Natural killer cell treated with Interleukin-12 subunit alpha and Interleukin-12 subunit beta and Interleukin-15 and Interleukin-18, amount 100 ng/mL, for 72 hours (primary cell): ENCODE measurements at regions not wholly inside any gene's neighbourhood (a gene's known extent, or its start where the extent isn't known, plus 50 kb on each side); places are given as distances from the start of the nearest gene placed in this dataset.

Experiments used
- ATAC-seq, 2 donors: fragments of 150-1000 bp; cut with Tn5 transposase in 1 of 2; sonication (Bioruptor Pico), chemical (Tn5 transposase) in 1 of 2; 2 replicates each; pipeline ENCODE4 v1.10.0; 2021
- DNase-seq: peaks from one replicate; pipeline ENCODE4 v3.0.0; 2022; ENCODE audit warnings: low spot score
- H3K27ac Mint-ChIP-seq, 2 donors: 1 replicate in 1 of 2; 2 replicates in 1 of 2; pipeline ENCODE4 v1.8.0; 2022; ENCODE audit warnings: mixed read lengths in 2 of 2, mild to moderate bottlenecking in 1 of 2, moderate library complexity in 1 of 2
- H3K27me3 Mint-ChIP-seq, 2 donors: 1 replicate in 1 of 2; 2 replicates in 1 of 2; pipeline ENCODE4 v1.8.0; 2022; ENCODE audit warnings: mixed read lengths in 2 of 2
- H3K36me3 Mint-ChIP-seq: one replicate; pipeline ENCODE4 v1.8.0; 2022; ENCODE audit warnings: mixed read lengths
- H3K4me1 Mint-ChIP-seq, 2 donors: 1 replicate in 1 of 2; 2 replicates in 1 of 2; pipeline ENCODE4 v1.8.0; 2022; ENCODE audit warnings: low read depth in 2 of 2, mixed read lengths in 2 of 2, mild to moderate bottlenecking in 1 of 2
- H3K4me3 Mint-ChIP-seq: one replicate; pipeline ENCODE4 v1.8.0; 2022; ENCODE audit warnings: mixed read lengths
- H3K9me3 Mint-ChIP-seq: 2 replicates; pipeline ENCODE4 v1.8.0; 2022; ENCODE audit warnings: mixed read lengths

DNA sequence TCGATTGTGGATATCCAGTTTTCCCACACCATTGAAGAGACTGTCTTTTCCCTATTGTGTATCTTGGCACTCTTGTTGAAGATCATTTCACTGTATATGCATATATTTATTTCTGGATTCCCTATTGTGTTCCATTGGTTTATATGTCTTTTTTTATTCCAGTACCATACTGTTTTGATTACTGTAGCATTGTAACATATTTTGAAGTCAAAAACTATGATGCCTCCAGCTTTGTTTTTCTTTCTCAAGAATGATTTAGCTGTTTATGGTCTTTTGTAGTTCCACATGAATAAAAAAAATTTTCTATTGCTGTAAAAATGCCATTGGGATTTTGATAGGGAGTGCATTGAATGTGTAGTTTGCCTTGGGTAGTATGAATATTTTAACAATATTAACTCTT lies 128.1 kb upstream of the SLC38A2 start:
- Mint-ChIP-seq H3K27me3 (no peaks in the 10 kb centered on the region), H3K4me3 (no peak overlapping the region), H3K4me1 (peaks cover 3 to 9% of the 10 kb centered on the region in 2 donors), H3K27ac (no peak overlapping the region), H3K36me3 (peaks cover 23% of the 10 kb centered on the region), H3K9me3 (peaks cover 3% of the 10 kb centered on the region)
- no peak for ATAC-seq
- no peak for DNase-seq

- Mint-ChIP-seq H3K36me3 (peaks cover 17% of the 10 kb centered on the region), H3K27me3 (no peaks in the 10 kb centered on the region), H3K9me3 (peaks cover 3% of the 10 kb centered on the region), H3K4me1 (peaks cover 3 to 9% of the 10 kb centered on the region in 2 donors), H3K27ac (no peak overlapping the region), H3K4me3 (no peak overlapping the region)
- DNase-seq: no peak
- ATAC-seq: no peak
These were observed 127.3 kb upstream of the SLC38A2 start for GRCh38 chr12:46499901-46500300.

DNA sequence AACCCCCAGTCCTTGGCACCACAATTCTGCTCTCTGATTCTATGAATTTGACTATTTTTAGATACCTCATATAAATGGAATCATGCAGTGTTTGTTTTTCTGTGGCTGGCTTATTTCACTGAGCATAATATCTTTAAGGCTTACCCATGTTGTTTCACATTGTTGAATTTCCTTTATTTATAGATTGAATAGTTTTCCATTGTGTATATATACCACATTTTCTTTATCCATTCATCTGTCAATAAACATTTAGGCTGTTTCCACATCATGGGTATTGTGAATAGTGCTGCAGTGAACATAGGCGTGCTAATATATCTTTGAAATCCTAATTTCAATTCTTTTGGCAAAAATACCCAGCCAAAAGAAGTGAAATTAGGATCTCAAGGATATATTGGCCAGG lies 126.7 kb upstream of the SLC38A2 start:
- no peak for ATAC-seq
- H3K4me1 Mint-ChIP-seq: peaks cover 0 to 9% of the 10 kb centered on the region in 2 donors
- H3K36me3 Mint-ChIP-seq: peaks cover 16% of the 10 kb centered on the region
- H3K9me3 Mint-ChIP-seq: peaks cover 3% of the 10 kb centered on the region
- DNase-seq: no peak
- no peak overlapping the region for H3K27ac Mint-ChIP-seq
- no peak overlapping the region for H3K4me3 Mint-ChIP-seq
- no peaks in the 10 kb centered on the region for H3K27me3 Mint-ChIP-seq

GRCh38 chr12:46497739-46498138 lies 125.2 kb upstream of the SLC38A2 start:
- Mint-ChIP-seq H3K4me1 (peaks cover 0 to 7% of the 10 kb centered on the region in 2 donors), H3K27me3 (no peaks in the 10 kb centered on the region), H3K27ac (no peak overlapping the region), H3K9me3 (no peaks in the 10 kb centered on the region), H3K4me3 (no peak overlapping the region), H3K36me3 (peaks cover 9% of the 10 kb centered on the region)
- ATAC-seq (no peak), DNase-seq (no peak)

- Mint-ChIP-seq H3K4me1 (peaks cover 0 to 4% of the 10 kb centered on the region in 2 donors), H3K4me3 (no peak overlapping the region), H3K27ac (no peak overlapping the region), H3K9me3 (no peaks in the 10 kb centered on the region), H3K27me3 (no peaks in the 10 kb centered on the region), H3K36me3 (no peaks in the 10 kb centered on the region)
- ATAC-seq (no peak), DNase-seq (no peak)
These were observed 121.9 kb upstream of the SLC38A2 start for GRCh38 chr12:46494424-46494823.

DNA sequence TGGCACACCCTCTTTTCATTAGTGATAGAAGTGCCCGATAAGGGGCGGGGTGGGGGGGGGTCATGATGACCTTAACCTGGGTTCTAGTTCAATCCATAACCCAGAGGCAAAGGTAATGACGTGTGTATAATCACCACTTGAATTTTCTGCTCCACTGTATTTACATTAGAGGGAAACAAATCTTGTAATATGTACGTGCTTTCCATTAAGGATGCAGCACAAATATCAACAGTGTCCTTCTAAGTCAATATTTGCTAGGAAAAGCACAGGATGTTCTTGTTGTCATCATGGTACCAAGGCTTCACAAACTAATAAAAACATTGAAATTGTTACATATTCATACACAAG lies 121.2 kb upstream of the SLC38A2 start:
- no peak for ATAC-seq
- no peak overlapping the region for H3K27ac Mint-ChIP-seq
- no peaks in the 10 kb centered on the region for H3K36me3 Mint-ChIP-seq
- no peak for DNase-seq
- H3K4me3 Mint-ChIP-seq: no peak overlapping the region
- H3K4me1 Mint-ChIP-seq: peaks cover 0 to under 1% of the 10 kb centered on the region in 2 donors
- no peaks in the 10 kb centered on the region for H3K9me3 Mint-ChIP-seq
- H3K27me3 Mint-ChIP-seq: no peaks in the 10 kb centered on the region

- no peak for DNase-seq
- no peak overlapping the region for H3K4me3 Mint-ChIP-seq
- no peak for ATAC-seq
- no peaks in the 10 kb centered on the region for H3K4me1 Mint-ChIP-seq
- H3K36me3 Mint-ChIP-seq: no peaks in the 10 kb centered on the region
- no peak overlapping the region for H3K27ac Mint-ChIP-seq
- no peaks in the 10 kb centered on the region for H3K27me3 Mint-ChIP-seq
- no peaks in the 10 kb centered on the region for H3K9me3 Mint-ChIP-seq
These were observed 120.7 kb upstream of the SLC38A2 start for GRCh38 chr12:46493150-46493833.

DNA sequence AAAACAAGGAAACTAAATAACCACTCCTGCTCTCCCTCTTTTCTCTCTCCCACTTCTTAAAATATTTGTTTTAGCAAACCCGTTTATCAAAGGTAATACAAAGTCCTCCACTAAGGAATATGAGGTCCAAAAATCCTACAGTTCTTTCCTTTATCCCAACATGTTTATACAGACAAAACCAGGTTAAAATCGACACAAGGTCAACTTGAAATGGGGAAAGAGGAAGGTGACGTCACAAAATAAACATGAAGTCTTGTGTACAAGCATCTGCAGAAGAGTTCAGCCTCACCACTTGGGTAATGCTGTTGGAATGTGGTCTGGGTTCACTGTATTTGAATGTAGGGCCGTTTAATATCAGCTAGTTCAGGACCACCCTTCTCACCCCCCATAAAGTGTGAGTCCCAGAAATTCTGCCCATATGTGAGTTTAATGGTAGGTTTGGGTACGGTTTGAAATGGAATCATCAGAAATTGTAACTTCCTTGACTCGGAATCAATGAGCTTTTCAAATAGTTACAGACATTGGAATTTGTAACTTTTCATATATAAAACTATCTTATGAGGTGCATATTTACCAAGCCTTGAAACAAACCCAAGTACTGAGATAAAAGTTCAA lies 120.0 kb upstream of the SLC38A2 start:
- Mint-ChIP-seq H3K4me3 (no peak overlapping the region), H3K9me3 (no peaks in the 10 kb centered on the region), H3K36me3 (no peaks in the 10 kb centered on the region), H3K27me3 (no peaks in the 10 kb centered on the region), H3K4me1 (no peaks in the 10 kb centered on the region), H3K27ac (no peak overlapping the region)
- no peak for ATAC-seq
- no peak for DNase-seq

GRCh38 chr12:46491548-46491947 lies 119.0 kb upstream of the SLC38A2 start:
- no peaks in the 10 kb centered on the region for H3K9me3 Mint-ChIP-seq
- no peaks in the 10 kb centered on the region for H3K4me1 Mint-ChIP-seq
- no peaks in the 10 kb centered on the region for H3K36me3 Mint-ChIP-seq
- H3K27me3 Mint-ChIP-seq: no peaks in the 10 kb centered on the region
- H3K27ac Mint-ChIP-seq: no peak overlapping the region
- H3K4me3 Mint-ChIP-seq: no peak overlapping the region
- no peak for ATAC-seq
- no peak for DNase-seq

DNA sequence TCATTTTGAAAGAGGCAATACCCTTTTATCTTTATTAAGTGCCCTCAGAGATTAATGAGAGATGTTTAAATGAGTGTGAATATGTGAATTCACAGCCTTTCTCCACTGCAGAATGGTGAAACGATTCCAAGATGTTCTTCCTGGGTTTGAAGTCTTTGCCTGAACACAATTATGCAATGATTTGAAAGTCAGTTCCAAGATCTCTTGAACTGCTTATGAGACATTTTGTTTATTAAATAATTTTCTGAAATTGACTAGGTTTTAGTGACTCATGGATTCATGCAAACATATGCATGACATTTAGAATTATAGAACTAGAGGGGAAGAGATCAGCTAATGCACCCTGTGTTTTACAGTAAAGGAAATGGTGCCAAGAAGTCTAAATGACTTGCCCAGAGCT lies 118.1 kb upstream of the SLC38A2 start:
- H3K36me3 Mint-ChIP-seq: no peaks in the 10 kb centered on the region
- no peaks in the 10 kb centered on the region for H3K9me3 Mint-ChIP-seq
- DNase-seq (no peak), ATAC-seq (no peak)
- no peak overlapping the region for H3K4me3 Mint-ChIP-seq
- no peaks in the 10 kb centered on the region for H3K27me3 Mint-ChIP-seq
- no peak overlapping the region for H3K27ac Mint-ChIP-seq
- no peaks in the 10 kb centered on the region for H3K4me1 Mint-ChIP-seq

- ATAC-seq (no peak), DNase-seq (no peak)
- no peaks in the 10 kb centered on the region for H3K36me3 Mint-ChIP-seq
- no peaks in the 10 kb centered on the region for H3K4me1 Mint-ChIP-seq
- no peak overlapping the region for H3K4me3 Mint-ChIP-seq
- no peak overlapping the region for H3K27ac Mint-ChIP-seq
- no peaks in the 10 kb centered on the region for H3K27me3 Mint-ChIP-seq
- no peaks in the 10 kb centered on the region for H3K9me3 Mint-ChIP-seq
These were observed 117.4 kb upstream of the SLC38A2 start for GRCh38 chr12:46489951-46490388.

- no peaks in the 10 kb centered on the region for H3K4me1 Mint-ChIP-seq
- no peaks in the 10 kb centered on the region for H3K9me3 Mint-ChIP-seq
- H3K27ac Mint-ChIP-seq: no peak overlapping the region
- no peaks in the 10 kb centered on the region for H3K36me3 Mint-ChIP-seq
- H3K4me3 Mint-ChIP-seq: no peak overlapping the region
- no peak for DNase-seq
- no peak for ATAC-seq
- H3K27me3 Mint-ChIP-seq: no peaks in the 10 kb centered on the region
These were observed 115.1 kb upstream of the SLC38A2 start for GRCh38 chr12:46487567-46488131.

DNA sequence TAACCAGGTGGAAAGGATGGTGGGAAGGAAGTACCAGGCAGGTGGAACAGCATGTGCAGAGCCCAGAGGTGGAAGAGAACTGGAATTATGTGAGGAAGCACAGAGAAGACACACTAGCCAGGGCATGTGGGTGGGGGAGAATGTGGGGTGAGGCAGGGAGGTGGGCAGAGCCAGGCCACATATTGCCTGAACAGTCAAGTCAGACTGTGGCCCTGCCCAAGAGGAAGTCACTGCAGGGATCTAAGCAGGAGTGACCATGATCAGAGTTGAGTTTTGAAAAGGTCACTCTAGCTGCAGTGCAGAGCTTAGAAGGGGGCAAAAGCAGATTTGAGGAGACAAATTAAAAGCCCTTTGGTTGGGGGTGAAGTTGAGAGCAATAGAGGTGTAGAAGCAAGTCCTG lies 114.0 kb upstream of the SLC38A2 start:
- H3K27ac Mint-ChIP-seq: no peak overlapping the region
- ATAC-seq (no peak), DNase-seq (no peak)
- H3K36me3 Mint-ChIP-seq: no peaks in the 10 kb centered on the region
- H3K27me3 Mint-ChIP-seq: no peaks in the 10 kb centered on the region
- H3K4me3 Mint-ChIP-seq: no peak overlapping the region
- peaks cover 0 to 3% of the 10 kb centered on the region in 2 donors for H3K4me1 Mint-ChIP-seq
- H3K9me3 Mint-ChIP-seq: no peaks in the 10 kb centered on the region

GRCh38 chr12:46485853-46486252 lies 113.3 kb upstream of the SLC38A2 start:
- no peak overlapping the region for H3K4me3 Mint-ChIP-seq
- no peaks in the 10 kb centered on the region for H3K9me3 Mint-ChIP-seq
- no peak for ATAC-seq
- H3K27ac Mint-ChIP-seq: no peak overlapping the region
- peaks cover 0 to 3% of the 10 kb centered on the region in 2 donors for H3K4me1 Mint-ChIP-seq
- no peaks in the 10 kb centered on the region for H3K27me3 Mint-ChIP-seq
- no peaks in the 10 kb centered on the region for H3K36me3 Mint-ChIP-seq
- no peak for DNase-seq
